ENCODE measurements at regions not wholly inside any gene's neighbourhood (a gene's known extent, or its start where the extent isn't known, plus 50 kb on each side); places are given as distances from the start of the nearest gene placed in this dataset.

GRCh38 chr15:61633951-61634350 is 404.8 kb upstream of the RORA start:
- DNase-seq (ENCODE audit: low spot score, unreplicated experiment), result no peak
- no peaks in the 10 kb centered on the region for H3K9me3 Mint-ChIP-seq (ENCODE audit: low read depth)
- H3K4me1 Mint-ChIP-seq (ENCODE audit: low read depth), result no peaks in the 10 kb centered on the region
- no peak for TF ChIP-seq CTCF (IDR thresholded peaks at IDR 0.05; ENCODE audit: unreplicated experiment)
- no peak overlapping the region for H3K4me3 Mint-ChIP-seq (ENCODE audit: low read depth)
- H3K27me3 Mint-ChIP-seq, result no peaks in the 10 kb centered on the region
- H3K36me3 Mint-ChIP-seq (ENCODE audit: insufficient read depth), result no peaks in the 10 kb centered on the region
- no peak overlapping the region for H3K27ac Mint-ChIP-seq

GRCh38 chr15:61629269-61629668 is 400.2 kb upstream of the RORA start:
- no peak for DNase-seq (ENCODE audit: low spot score, unreplicated experiment)
- H3K9me3 Mint-ChIP-seq (ENCODE audit: low read depth), result no peaks in the 10 kb centered on the region
- no peak for TF ChIP-seq CTCF (IDR thresholded peaks at IDR 0.05; ENCODE audit: unreplicated experiment)
- no peak overlapping the region for H3K4me3 Mint-ChIP-seq (ENCODE audit: low read depth)
- no peaks in the 10 kb centered on the region for H3K4me1 Mint-ChIP-seq (ENCODE audit: low read depth)
- no peak overlapping the region for H3K27ac Mint-ChIP-seq
- no peaks in the 10 kb centered on the region for H3K36me3 Mint-ChIP-seq (ENCODE audit: insufficient read depth)
- peaks cover 6% of the 10 kb centered on the region for H3K27me3 Mint-ChIP-seq

DNA sequence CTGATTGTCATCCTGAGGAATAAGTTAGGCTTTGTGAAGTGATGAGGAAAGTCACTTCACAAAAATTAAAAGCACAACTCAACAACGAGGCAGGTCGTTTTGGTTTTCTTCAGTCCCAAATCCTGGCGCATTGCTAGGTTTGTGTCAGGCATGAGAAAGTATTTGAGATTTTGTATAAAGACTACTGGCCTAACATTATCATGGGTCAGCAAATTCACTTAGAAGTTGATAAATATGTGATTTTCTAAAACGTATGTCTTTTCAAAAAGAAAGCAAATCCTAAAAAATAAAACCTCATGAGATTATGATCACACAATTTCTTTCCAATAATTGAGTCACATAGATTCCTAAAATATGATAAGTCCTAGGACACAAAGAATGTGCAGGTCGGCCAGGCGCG is 395.8 kb upstream of the RORA start:
- H3K36me3 Mint-ChIP-seq (ENCODE audit: insufficient read depth), result no peaks in the 10 kb centered on the region
- TF ChIP-seq CTCF (IDR thresholded peaks at IDR 0.05; ENCODE audit: unreplicated experiment), result no peak

GRCh38 chr15:61623746-61624145 is 394.6 kb upstream of the RORA start:
- H3K9me3 Mint-ChIP-seq (ENCODE audit: low read depth), result no peaks in the 10 kb centered on the region
- H3K4me1 Mint-ChIP-seq (ENCODE audit: low read depth), result peaks cover 13% of the 10 kb centered on the region
- no peak overlapping the region for H3K4me3 Mint-ChIP-seq (ENCODE audit: low read depth)

More for the DNA sequence above, 395.8 kb upstream of the RORA start:
- H3K27me3 Mint-ChIP-seq, result peaks cover 20% of the 10 kb centered on the region
- no peak overlapping the region for H3K27ac Mint-ChIP-seq
- peaks cover 13% of the 10 kb centered on the region for H3K4me1 Mint-ChIP-seq (ENCODE audit: low read depth)
- no peak for DNase-seq (ENCODE audit: low spot score, unreplicated experiment)
- H3K9me3 Mint-ChIP-seq (ENCODE audit: low read depth), result no peaks in the 10 kb centered on the region
- H3K4me3 Mint-ChIP-seq (ENCODE audit: low read depth), result no peak overlapping the region

GRCh38 chr15:61621865-61622264 is 392.8 kb upstream of the RORA start:
- Mint-ChIP-seq H3K36me3 (ENCODE audit: insufficient read depth) (no peaks in the 10 kb centered on the region), H3K27me3 (peaks cover 20% of the 10 kb centered on the region), H3K4me3 (ENCODE audit: low read depth) (no peak overlapping the region), H3K4me1 (ENCODE audit: low read depth) (peaks cover 13% of the 10 kb centered on the region), H3K9me3 (ENCODE audit: low read depth) (peaks cover 11% of the 10 kb centered on the region), H3K27ac (no peak overlapping the region)
- no peak for TF ChIP-seq CTCF (IDR thresholded peaks at IDR 0.05; ENCODE audit: unreplicated experiment)
- no peak for DNase-seq (ENCODE audit: low spot score, unreplicated experiment)

More at GRCh38 chr15:61623746-61624145, 394.6 kb upstream of the RORA start:
- DNase-seq (ENCODE audit: low spot score, unreplicated experiment), result no peak
- H3K27me3 Mint-ChIP-seq, result peaks cover 20% of the 10 kb centered on the region
- peak overlapping the region; percentile 76 for H3K27ac Mint-ChIP-seq
- TF ChIP-seq CTCF (IDR thresholded peaks at IDR 0.05; ENCODE audit: unreplicated experiment), result no peak
- H3K36me3 Mint-ChIP-seq (ENCODE audit: insufficient read depth), result no peaks in the 10 kb centered on the region
